ENCODE measurements at regions not wholly inside any gene's neighbourhood (a gene's known extent, or its start where the extent isn't known, plus 50 kb on each side); places are given as distances from the start of the nearest gene placed in this dataset.
"Not testable (repeated sequence)": the region's sequence is repeated elsewhere in the genome, so short reads cannot be mapped to it uniquely, and the experiment has no call there.

DNA sequence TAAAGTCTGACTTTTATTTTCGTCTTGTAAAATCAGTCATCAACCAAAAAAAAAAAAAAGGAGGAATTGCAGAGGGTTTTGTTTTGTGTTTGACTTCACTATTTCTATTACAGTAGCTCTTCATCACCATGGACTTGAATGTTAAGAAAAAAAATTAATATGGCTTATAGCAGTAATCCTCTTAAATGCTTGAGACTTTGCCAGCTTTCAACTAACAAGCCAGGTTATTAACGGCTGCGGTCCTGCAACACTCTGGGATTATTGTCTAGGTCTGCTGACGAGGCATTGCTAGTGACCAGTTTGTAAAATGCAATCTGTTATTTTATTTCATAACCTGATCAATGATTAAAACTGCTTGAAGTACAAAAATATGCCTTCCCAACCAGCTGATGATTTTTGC is 647.2 kb upstream of the KLHL1 start (continued):
- TF ChIP-seq TSHZ2 (CRISPR knock-in tag; IDR thresholded peaks at IDR 0.05) (no peak), ZNF70 (CRISPR knock-in tag; IDR thresholded peaks at IDR 0.05) (no peak), CREB5 (CRISPR knock-in tag; IDR thresholded peaks at IDR 0.05; ENCODE audit: low read depth) (no peak), ZNF565 (CRISPR knock-in tag; conservative IDR thresholded peaks at IDR 0.05; ENCODE audit: low read depth) (no peak), OSR1 (CRISPR knock-in tag; IDR thresholded peaks at IDR 0.05) (no peak), RARB (CRISPR knock-in tag; IDR thresholded peaks at IDR 0.05) (no peak)

DNA sequence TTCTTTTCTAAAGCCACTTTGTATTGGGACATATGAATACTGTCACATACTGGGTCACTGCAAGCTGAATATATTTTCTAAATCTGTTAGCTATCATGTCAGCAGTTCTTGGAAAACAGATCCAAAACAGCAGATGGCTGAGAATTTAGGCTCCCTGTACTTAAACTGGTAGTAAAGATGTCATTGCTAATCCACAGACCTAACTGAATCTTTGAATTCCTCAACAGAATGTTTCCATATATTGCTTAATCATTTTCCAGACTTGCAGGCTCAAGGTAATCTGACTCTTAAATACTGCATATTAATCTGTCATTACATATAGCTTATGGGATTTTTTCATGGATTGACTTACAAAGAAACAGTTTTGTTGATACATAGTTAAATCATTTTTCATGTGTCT is 639.0 kb upstream of the KLHL1 start:
- no peak for TF ChIP-seq ZC3H10 (CRISPR knock-in tag; IDR thresholded peaks at IDR 0.05)
- no peak for TF ChIP-seq TSHZ2 (CRISPR knock-in tag; IDR thresholded peaks at IDR 0.05)
- no peak for TF ChIP-seq ARNTL (CRISPR knock-in tag; IDR thresholded peaks at IDR 0.05; ENCODE audit: borderline replicate concordance, low read depth)
- no peak for TF ChIP-seq ZNF565 (CRISPR knock-in tag; conservative IDR thresholded peaks at IDR 0.05; ENCODE audit: low read depth)
- no peak for TF ChIP-seq RARB (CRISPR knock-in tag; IDR thresholded peaks at IDR 0.05)
- TF ChIP-seq BACH2 (CRISPR knock-in tag; IDR thresholded peaks at IDR 0.05; ENCODE audit: borderline replicate concordance): no peak
- TF ChIP-seq SNAI2 (CRISPR knock-in tag; IDR thresholded peaks at IDR 0.05): no peak
- no peak for TF ChIP-seq ZNF8 (CRISPR knock-in tag; IDR thresholded peaks at IDR 0.05)
- TF ChIP-seq GLIS3 (CRISPR knock-in tag; IDR thresholded peaks at IDR 0.05): no peak
- no peak for TF ChIP-seq OSR1 (CRISPR knock-in tag; IDR thresholded peaks at IDR 0.05)
- no peak for TF ChIP-seq TCF4 (CRISPR knock-in tag; IDR thresholded peaks at IDR 0.05; ENCODE audit: borderline replicate concordance)
- TF ChIP-seq ZFP30 (CRISPR knock-in tag; IDR thresholded peaks at IDR 0.05): no peak
- no peak for TF ChIP-seq TOX (CRISPR knock-in tag; IDR thresholded peaks at IDR 0.05; ENCODE audit: borderline replicate concordance)
- TF ChIP-seq ZNF70 (CRISPR knock-in tag; IDR thresholded peaks at IDR 0.05): no peak
- TF ChIP-seq ISL1 (CRISPR knock-in tag; IDR thresholded peaks at IDR 0.05): no peak
- TF ChIP-seq PATZ1 (CRISPR knock-in tag; IDR thresholded peaks at IDR 0.05; ENCODE audit: borderline replicate concordance): no peak
- no peak for TF ChIP-seq PPARA (CRISPR knock-in tag; IDR thresholded peaks at IDR 0.05; ENCODE audit: borderline replicate concordance)
- no peak for TF ChIP-seq POU6F1 (CRISPR knock-in tag; IDR thresholded peaks at IDR 0.05; ENCODE audit: borderline replicate concordance, low read depth)
- no peak for TF ChIP-seq CSRNP3 (CRISPR knock-in tag; IDR thresholded peaks at IDR 0.05)
- ATAC-seq: no peak

- not testable (repeated sequence) for ATAC-seq
Observed at GRCh38 chr13:70746469-70746868, 638.2 kb upstream of the KLHL1 start.

All from SK-N-SH treated with all-trans-retinoic acid at 6 μM for 48 hours (cell line).